ENCODE measurements at regions not wholly inside any gene's neighbourhood (a gene's known extent, or its start where the extent isn't known, plus 50 kb on each side); places are given as distances from the start of the nearest gene placed in this dataset.

- Histone ChIP-seq H4K5ac (ENCODE audit: low read depth, low read length) (no peak overlapping the region), H3K9ac (ENCODE audit: low read depth, low read length) (no peak overlapping the region), H3K18ac (ENCODE audit: low read depth, low read length) (no peak overlapping the region), H3K4me1 (ENCODE audit: control insufficient read depth, insufficient read depth, low read length) (no peaks in the 10 kb centered on the region), H3K79me1 (ENCODE audit: low read depth in 1 of 2, low read length in 2 of 2) (no peaks in the 10 kb centered on the region), H3K9me1 (ENCODE audit: insufficient read depth, low read length) (no peaks in the 10 kb centered on the region), H3K9me3 (ENCODE audit: control insufficient read depth, insufficient read depth, low read length) (peaks cover 2% of the 10 kb centered on the region; the same call in 1 of the 2 replicates), H3K27ac (ENCODE audit: insufficient read depth, low read length) (no peak overlapping the region), H3K14ac (replicated peaks; ENCODE audit: low read depth, low read length) (no peak overlapping the region), H2AFZ (replicated peaks; ENCODE audit: low read length, poor library complexity) (no peak overlapping the region), H2BK120ac (ENCODE audit: low read depth, low read length) (no peak overlapping the region), H2AK9ac (replicated peaks; ENCODE audit: low read depth, low read length, poor library complexity) (no peak overlapping the region), H4K20me1 (ENCODE audit: insufficient read depth, low read length) (no peaks in the 10 kb centered on the region), H2BK20ac (ENCODE audit: low read depth, low read length) (no peak overlapping the region), H3K56ac (ENCODE audit: extremely low read depth, insufficient read depth, low read length) (no peak overlapping the region), H3K4me2 (ENCODE audit: low read depth, low read length) (no peak overlapping the region), H2AK5ac (ENCODE audit: low read depth, low read length) (no peak overlapping the region), H4K8ac (ENCODE audit: low read depth in 2 of 2, low read length in 2 of 2) (no peak overlapping the region), H3K23ac (ENCODE audit: low read depth, low read length) (no peak overlapping the region), H4K91ac (ENCODE audit: insufficient read depth, low read depth, low read length) (no peak overlapping the region), H3K27me3 (ENCODE audit: control insufficient read depth, insufficient read depth, low read length) (no peaks in the 10 kb centered on the region), H3K36me3 (ENCODE audit: control insufficient read depth, insufficient read depth, low read length) (no peaks in the 10 kb centered on the region), H2BK15ac (ENCODE audit: low read depth, low read length) (no peak overlapping the region), H3K4me3 (ENCODE audit: insufficient read depth, low read depth, low read length) (no peak overlapping the region), H3K4ac (ENCODE audit: low read depth, low read length) (no peak overlapping the region), H2BK5ac (ENCODE audit: low read depth, low read length, poor library complexity, severe bottlenecking) (no peak overlapping the region)
- no TSS peak for BruUV-seq (replicated peaks)
- dilution Hi-C loops (cut with HindIII; ENCODE audit: low sequenced_read_pairs, unreplicated experiment), result no loop called here
- ChIA-PET POLR2A (ENCODE audit: unreplicated experiment) (no interaction called here), CTCF (no interaction called here)
- no peak for TF ChIP-seq POLR2A (IDR thresholded peaks at IDR 0.05; ENCODE audit: low read depth, low read length)
- TF ChIP-seq NFE2L2 (IDR thresholded peaks at IDR 0.05; ENCODE audit: low read depth, low read length), result no peak
- TF ChIP-seq SMC3 (IDR thresholded peaks at IDR 0.05; ENCODE audit: low read depth, low read length), result no peak
- TF ChIP-seq, protein P1, sequence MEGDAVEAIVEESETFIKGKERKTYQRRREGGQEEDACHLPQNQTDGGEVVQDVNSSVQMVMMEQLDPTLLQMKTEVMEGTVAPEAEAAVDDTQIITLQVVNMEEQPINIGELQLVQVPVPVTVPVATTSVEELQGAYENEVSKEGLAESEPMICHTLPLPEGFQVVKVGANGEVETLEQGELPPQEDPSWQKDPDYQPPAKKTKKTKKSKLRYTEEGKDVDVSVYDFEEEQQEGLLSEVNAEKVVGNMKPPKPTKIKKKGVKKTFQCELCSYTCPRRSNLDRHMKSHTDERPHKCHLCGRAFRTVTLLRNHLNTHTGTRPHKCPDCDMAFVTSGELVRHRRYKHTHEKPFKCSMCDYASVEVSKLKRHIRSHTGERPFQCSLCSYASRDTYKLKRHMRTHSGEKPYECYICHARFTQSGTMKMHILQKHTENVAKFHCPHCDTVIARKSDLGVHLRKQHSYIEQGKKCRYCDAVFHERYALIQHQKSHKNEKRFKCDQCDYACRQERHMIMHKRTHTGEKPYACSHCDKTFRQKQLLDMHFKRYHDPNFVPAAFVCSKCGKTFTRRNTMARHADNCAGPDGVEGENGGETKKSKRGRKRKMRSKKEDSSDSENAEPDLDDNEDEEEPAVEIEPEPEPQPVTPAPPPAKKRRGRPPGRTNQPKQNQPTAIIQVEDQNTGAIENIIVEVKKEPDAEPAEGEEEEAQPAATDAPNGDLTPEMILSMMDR (conservative IDR thresholded peaks at IDR 0.05; ENCODE audit: low read depth, low read length), result no peak
- TF ChIP-seq RFX5 (IDR thresholded peaks at IDR 0.05; ENCODE audit: low read depth, low read length), result no peak
- no peak for TF ChIP-seq CEBPB (IDR thresholded peaks at IDR 0.05; ENCODE audit: low read depth, low read length)
- no peak for TF ChIP-seq BHLHE40 (IDR thresholded peaks at IDR 0.05; ENCODE audit: low read depth, low read length)
- TF ChIP-seq CHD1 (IDR thresholded peaks at IDR 0.05; ENCODE audit: low read depth, low read length), result no peak
- TF ChIP-seq MAZ (IDR thresholded peaks at IDR 0.05; ENCODE audit: borderline replicate concordance, low read depth, low read length), result no peak
- TF ChIP-seq MXI1 (IDR thresholded peaks at IDR 0.05; ENCODE audit: borderline replicate concordance, low read depth, low read length), result no peak
- no peak for TF ChIP-seq ELK1 (IDR thresholded peaks at IDR 0.05; ENCODE audit: borderline replicate concordance, low read depth, low read length)
- no peak for TF ChIP-seq MAFK (IDR thresholded peaks at IDR 0.05; ENCODE audit: low read depth, low read length)
- TF ChIP-seq USF2 (IDR thresholded peaks at IDR 0.05; ENCODE audit: low read depth, low read length), result no peak
- TF ChIP-seq RCOR1 (IDR thresholded peaks at IDR 0.05; ENCODE audit: insufficient replicate concordance, low read length), result no peak
- no peak for TF ChIP-seq FOS (IDR thresholded peaks at IDR 0.05; ENCODE audit: low read depth, low read length)
- DNase-seq (no peak), ATAC-seq (ENCODE audit: low read depth) (no peak)
- in situ Hi-C loops (cut with MboI; ENCODE audit: low sequenced_read_pairs), result no loop called here
- intact Hi-C loops (cut with micrococcal nuclease), result no loop called here
- 69% methylated on average over 2 of the region's 4 CpGs; no CpG with 5 or more reads in 1 of the 2 experiments for WGBS, 2 experiments (ENCODE audit: extremely low coverage in 2 of 2, insufficient read length in 1 of 2)
These were observed 1118.3 kb upstream of the DDX18 start for GRCh38 chr2:116696223-116696622.
